Coronary artery (tissue), 2 donors: ENCODE measurements at regions not wholly inside any gene's neighbourhood (a gene's known extent, or its start where the extent isn't known, plus 50 kb on each side); places are given as distances from the start of the nearest gene placed in this dataset.

Experiments
- DNase-seq: peaks from one replicate; pipeline ENCODE4 v3.0.0-alpha.2; 2017; ENCODE audit warnings: low spot score
- H3K27ac ChIP-seq, 2 donors: fragments of 200-600 bp; sonication (generic); one replicate each; pipeline ENCODE4 v1.5.1; 2016 to 2019
- H3K4me3 ChIP-seq: fragments of 200-600 bp; sonication (generic); 2 replicates; pipeline ENCODE4 v1.5.1; 2016; ENCODE audit warnings: mild to moderate bottlenecking, moderate library complexity
- TF ChIP-seq, protein P1 (sequence below): fragments of 200-600 bp; sonication (generic); IDR thresholded peaks from one replicate; pipeline ENCODE4 v1.5.1; 2019; ENCODE audit warnings: antibody characterized with exemption

DNA sequence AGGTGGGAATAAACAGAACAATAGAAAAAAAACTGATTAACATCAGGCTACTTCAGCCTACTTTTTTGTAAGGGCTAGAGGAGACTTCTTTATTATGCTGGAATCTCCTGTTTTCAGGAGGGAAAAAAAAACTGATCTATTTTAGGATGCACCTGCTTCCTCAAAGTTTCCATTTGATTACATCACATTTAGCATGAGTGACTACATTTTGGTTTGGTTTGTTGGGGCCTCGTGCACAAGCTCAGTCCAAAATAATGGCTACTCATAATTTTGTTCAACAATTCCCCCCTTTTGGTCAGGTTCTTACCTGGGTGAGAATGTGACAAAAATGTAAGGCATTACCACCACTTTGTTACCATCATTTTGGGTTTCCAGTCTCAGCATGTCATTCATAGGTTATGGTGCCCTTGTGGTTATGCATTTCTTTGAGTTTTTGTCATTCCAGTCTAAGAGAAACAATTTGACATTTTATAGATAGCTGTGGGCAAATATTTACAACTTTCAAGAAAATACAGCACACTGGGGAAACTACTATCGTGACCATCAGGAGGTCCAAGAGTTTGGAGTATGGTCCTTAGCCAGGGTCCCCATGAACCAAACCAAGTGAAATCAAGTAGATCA, 93.6 kb upstream of the ATP11B start:
- TF ChIP-seq, protein P1, sequence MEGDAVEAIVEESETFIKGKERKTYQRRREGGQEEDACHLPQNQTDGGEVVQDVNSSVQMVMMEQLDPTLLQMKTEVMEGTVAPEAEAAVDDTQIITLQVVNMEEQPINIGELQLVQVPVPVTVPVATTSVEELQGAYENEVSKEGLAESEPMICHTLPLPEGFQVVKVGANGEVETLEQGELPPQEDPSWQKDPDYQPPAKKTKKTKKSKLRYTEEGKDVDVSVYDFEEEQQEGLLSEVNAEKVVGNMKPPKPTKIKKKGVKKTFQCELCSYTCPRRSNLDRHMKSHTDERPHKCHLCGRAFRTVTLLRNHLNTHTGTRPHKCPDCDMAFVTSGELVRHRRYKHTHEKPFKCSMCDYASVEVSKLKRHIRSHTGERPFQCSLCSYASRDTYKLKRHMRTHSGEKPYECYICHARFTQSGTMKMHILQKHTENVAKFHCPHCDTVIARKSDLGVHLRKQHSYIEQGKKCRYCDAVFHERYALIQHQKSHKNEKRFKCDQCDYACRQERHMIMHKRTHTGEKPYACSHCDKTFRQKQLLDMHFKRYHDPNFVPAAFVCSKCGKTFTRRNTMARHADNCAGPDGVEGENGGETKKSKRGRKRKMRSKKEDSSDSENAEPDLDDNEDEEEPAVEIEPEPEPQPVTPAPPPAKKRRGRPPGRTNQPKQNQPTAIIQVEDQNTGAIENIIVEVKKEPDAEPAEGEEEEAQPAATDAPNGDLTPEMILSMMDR, result no peak
- no peak overlapping the region for H3K27ac ChIP-seq
- DNase-seq, result no peak
- H3K4me3 ChIP-seq, result no peak overlapping the region

- no peak for DNase-seq
- Histone ChIP-seq H3K27ac (no peak overlapping the region), H3K4me3 (no peak overlapping the region)
- TF ChIP-seq, protein P1, result no peak
Measured at GRCh38 chr3:182702216-182702615, 91.1 kb upstream of the ATP11B start.

GRCh38 chr3:182703233-182703632, 90.1 kb upstream of the ATP11B start:
- Histone ChIP-seq H3K27ac (no peak overlapping the region), H3K4me3 (no peak overlapping the region)
- TF ChIP-seq, protein P1, result no peak
- DNase-seq, result no peak

DNA sequence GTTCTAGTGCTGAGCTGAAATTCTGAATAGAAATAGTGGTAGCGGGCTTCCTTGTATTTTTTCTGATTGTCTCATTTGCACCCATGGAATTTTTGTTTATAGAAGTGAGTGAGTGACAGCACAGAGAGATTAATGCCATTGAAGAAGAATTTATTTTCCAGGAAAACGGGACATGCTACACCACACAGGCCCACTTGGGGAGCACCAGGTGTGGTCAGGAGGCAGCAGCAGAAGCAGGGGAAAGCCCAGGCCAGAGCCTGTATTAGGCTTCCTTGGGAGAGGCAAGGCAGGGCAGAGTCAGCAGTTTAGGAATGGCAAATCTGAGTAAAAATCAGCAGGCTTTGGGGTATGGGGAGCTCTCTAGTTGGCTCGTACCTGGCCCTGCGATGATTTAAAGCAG, 88.4 kb upstream of the ATP11B start:
- Histone ChIP-seq H3K4me3 (no peak overlapping the region), H3K27ac (no peak overlapping the region)
- TF ChIP-seq, protein P1, result no peak
- no peak for DNase-seq

- TF ChIP-seq, protein P1, result no peak
- no peak for DNase-seq
- Histone ChIP-seq H3K27ac (no peak overlapping the region), H3K4me3 (no peak overlapping the region)
Measured at GRCh38 chr3:182708810-182709209, 84.5 kb upstream of the ATP11B start.

DNA sequence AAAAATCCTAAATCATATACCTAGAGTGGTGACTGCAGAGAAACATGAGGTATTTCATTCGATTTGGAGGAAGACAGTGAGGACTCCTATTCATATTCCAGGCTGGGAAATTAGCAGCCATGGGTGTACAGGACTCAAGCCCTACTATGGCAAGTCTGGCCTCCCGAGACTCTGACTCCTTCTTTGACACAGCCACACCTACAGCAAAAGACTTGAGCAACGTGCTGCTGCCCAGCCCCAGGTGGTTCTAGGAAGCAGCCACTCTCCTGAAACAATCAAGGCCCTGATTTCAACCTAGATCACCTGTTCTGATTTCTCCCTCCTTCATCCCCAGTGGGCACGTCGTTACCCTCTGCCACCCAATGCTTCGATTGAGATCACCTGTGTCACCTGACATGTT, 84.0 kb upstream of the ATP11B start:
- DNase-seq, result no peak
- Histone ChIP-seq H3K4me3 (no peak overlapping the region), H3K27ac (no peak overlapping the region)
- TF ChIP-seq, protein P1, result no peak

GRCh38 chr3:182710557-182711157, 82.6 kb upstream of the ATP11B start:
- TF ChIP-seq, protein P1, result peak; percentile 39
- no peak for DNase-seq
- H3K27ac ChIP-seq, result no peak overlapping the region
- no peak overlapping the region for H3K4me3 ChIP-seq
